G401 (cell line): ENCODE measurements at regions not wholly inside any gene's neighbourhood (a gene's known extent, or its start where the extent isn't known, plus 50 kb on each side); places are given as distances from the start of the nearest gene placed in this dataset.

ENCODE experiments used
- DNase-seq: peaks from one replicate; pipeline ENCODE4 v3.0.0-alpha.2; 2015; ENCODE audit warnings: low spot score
- in situ Hi-C: cut with HindIII; loops from 2 replicates; pipeline ENCODE4 v1.10.0; 2016; ENCODE audit warnings: low sequenced_read_pairs, mixed read lengths

DNA sequence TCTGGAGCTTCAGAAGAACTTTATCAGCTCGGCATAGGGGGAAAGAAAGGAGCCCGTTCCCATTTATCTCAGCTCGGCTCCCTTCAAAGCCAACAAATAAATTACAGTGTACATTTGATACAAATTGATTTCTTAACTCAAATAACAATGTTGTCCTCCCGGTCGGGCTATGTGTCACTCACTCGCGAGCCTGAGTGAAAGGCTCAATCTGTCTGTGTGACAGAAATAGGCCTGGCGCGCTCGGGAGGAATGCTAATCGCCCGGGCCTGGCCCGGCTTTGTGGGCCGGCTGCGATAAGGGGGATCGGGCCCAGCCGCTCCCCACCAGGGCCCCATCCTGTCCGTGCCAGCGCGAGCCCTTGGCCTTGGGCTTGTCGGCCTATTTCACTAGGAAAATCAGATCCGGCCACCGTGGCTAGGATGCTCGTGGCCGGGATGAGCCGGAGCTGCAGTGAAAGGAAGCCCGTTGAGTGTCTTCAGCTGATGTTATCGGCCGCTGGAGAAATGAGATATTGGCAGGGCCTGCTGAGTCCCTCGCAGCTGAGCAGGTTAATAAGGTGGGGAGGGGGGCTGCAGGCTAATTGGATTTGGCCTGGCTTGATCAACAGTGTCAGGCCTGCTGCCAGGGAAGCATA lies 258.7 kb downstream of the IRX1 start:
- in situ Hi-C loops = no loop called here
- no peak for DNase-seq

DNA sequence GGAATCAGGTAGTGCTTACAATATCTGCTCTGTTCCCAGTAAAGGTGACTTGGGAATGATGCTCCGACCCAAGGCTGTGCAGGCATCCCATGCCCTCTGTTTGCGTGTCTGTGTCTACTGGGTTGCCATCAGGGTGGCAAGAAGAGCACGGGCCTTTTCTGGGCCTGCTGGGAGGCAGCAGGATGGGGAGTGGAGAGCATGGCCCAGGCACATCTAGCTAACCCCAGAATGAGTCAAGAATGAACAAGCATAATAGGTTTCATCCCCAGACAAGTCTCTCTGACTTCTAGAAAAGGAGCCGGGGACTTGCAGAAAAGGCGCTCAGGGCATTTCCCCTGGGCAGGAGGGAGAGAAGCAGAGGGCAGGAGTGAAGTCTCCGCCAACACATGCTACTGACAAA lies 260.4 kb downstream of the IRX1 start:
- in situ Hi-C loops = no loop called here
- no peak for DNase-seq

DNA sequence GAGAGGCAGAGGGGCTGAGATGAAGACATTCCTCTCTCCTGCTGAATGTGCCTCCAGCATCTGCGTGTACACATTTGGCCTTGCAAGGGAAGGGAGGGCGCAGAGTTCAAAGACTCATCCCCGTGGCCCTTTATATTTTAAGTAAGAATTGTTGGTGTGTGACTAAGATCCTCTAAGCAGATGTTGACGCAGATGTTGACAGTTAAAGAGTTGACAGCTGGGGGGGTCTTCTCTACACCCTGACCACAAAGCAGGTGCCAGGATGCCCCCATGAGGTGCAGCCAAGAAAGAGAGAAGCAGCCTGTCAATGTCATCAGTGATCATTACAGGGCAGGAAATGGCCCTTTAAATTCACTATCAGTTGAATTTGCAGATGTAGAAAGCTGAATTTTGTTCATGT lies 262.9 kb downstream of the IRX1 start:
- DNase-seq = no peak
- in situ Hi-C loops = no loop called here

DNA sequence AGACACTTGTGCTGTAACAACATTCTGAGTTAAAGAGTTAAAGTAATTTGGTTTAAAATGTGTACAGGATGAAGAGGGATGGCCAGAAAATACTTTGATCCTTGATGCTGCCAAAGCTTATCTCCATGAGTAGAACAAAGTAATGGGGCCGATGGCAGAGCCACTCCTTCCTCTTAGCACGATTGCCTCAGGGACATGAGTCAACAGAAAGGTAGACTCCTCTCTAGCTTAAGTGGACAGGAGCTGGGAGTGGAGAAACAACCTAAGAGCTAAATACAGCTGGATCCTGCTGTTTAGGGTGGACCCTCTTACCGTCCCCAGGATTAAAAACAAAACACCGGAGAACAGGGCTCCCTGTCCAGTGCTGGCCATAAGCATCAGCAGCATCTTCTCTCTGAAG lies 267.3 kb downstream of the IRX1 start:
- in situ Hi-C loops = no loop called here
- DNase-seq = no peak

DNA sequence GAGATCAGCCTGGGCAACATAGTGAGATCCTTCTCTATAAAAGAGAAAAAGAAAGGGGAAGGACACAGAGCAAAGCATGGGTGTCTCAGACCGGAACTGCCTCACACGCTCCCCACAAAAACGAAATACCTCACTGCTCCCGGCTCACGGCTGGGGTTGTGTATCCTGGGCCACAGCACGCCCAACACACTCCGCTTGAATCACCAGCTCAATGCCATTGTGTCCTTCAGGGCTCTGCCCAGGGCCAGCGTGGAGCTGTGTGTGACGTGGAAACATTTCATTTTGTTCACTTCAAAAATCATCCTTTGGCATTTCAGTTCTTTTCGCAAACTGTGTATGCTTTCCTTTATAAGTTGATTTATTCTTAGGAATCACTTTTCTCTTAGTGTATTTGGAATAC lies 279.5 kb downstream of the IRX1 start:
- DNase-seq = no peak
- in situ Hi-C loops = no loop called here

DNA sequence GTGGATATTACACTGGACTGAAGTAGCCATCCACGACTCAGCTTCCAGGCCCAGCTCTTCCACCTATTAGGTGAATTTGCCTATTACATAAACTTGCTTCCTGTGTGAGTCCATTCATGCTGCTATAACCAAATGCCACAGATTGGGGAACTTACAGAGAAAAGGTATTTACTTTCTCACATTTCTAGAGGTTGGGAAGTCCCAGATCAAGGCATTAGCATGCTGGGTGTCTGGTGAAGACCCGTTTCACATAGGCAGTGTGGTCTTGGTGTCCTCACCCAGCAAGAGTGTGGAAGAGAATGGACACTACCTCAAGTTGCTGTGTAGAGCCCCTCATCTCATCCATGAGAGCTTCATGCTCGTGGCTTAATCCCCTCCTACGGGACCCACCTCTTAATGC lies 282.6 kb downstream of the IRX1 start:
- no peak for DNase-seq
- in situ Hi-C loops = no loop called here

DNA sequence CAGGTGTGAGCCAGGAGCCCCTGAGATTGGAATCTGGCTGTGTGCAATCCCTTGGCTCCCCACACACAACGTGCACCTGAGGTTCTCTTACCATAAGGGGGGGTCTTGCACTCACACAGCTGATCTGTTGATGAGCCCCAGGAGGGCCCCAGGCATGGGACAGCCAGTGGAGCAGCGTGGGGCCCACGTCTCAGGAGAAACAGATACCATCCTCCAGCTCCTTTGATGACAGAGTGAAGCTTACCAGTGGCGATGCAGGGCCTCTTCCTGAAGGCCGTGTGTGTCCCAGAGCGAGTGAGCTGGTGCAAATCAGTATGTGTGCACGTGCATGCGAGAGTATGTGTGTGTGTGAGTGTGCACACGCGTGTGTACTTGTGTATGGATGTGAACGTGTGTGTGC lies 287.4 kb downstream of the IRX1 start:
- no peak for DNase-seq
- in situ Hi-C loops = no loop called here

DNA sequence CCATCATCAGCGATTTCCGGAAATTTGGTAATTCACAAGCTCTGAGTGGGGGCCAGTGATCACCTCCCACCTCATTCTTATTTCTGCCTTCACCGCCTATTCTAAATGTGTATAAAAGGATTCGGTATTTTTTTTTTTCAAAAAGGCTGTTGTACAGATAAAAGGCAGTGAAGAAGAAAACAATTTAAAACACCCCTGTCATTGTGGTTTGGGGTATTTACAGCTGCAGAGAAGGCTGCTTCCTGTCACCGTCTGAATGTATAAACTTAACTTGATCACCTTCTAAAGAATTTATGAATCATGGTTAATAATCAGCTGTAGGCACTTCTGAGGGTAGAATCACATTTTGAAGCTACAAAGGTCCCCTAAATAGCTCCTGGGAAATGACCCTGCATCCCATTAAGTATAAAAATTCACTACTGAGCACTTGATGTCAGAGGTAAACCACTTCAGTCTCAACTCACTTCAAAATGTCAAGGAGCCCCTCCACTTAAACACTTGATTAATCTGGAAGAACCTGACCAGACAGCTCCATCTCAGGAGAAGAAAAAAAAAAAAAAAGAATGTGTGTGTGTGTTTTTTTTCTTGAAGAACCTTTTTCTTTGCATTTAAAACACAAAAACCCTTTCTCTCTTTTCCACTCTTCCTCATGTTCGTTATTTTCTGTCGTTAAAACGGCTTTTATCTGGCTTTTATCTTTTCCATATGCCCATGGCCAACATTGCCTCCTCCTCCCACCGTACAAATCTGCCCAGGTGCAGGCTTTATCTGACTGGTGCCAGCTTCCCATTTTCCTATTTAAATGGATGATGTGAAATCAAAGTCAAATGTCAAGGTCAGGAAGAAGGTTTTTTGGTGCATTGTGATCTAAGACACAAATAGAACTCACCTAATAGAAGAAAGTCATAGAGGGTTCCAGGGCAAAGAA lies 291.2 kb downstream of the IRX1 start:
- in situ Hi-C loops = no loop called here
- no peak for DNase-seq

DNA sequence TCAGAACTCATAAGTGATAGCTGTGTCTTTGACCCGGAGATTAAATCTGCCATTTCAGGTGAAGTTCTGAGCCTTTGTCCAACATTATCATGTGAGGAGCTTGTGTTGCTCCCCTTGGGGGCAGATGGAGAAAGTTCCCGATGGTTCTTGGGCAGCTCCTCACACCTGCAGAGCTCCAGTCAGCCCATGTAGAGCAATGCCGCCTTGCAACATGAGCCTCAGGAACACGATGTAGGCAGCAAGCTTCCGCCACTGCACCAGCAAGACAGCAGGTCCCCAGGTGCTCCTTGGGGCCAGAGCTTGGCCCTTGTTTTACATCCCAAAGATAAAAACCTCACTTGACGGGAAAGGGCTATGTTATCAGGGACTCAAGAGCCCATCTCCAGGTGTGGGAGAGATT lies 292.7 kb downstream of the IRX1 start:
- in situ Hi-C loops = no loop called here
- DNase-seq = no peak

DNA sequence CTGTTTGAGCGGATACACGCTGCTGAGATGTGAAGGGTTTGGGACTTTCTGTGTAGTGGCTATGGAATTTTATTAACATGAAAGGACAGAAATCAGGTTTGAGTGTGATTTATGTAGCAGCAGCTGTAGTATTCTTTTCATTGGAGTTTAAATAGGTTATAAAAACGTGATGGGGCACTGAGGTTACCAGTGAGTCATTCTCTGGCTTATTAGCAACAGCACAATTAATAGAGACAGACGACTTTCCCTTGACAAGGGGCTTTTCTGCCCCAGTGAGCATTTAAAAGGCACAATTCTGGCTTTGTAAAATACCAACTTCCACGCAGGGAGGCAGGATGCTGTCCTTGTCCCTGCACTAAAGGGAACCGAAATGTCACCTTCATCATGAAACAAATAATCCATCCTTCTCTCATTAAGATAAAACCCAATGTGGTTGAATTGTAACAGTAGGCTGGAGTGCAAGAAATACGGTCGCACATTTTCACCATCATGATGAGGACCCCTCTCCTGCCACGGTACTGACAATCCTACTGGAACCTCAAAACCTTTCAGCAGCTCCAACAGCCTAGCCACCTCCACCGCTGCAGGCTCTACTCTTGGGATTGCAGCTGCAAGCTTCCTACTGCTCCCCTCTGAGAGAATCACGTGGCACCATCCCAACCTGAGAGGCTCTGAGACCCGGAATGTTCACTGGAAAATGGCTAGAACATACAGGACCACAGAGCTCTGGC lies 293.9 kb downstream of the IRX1 start:
- DNase-seq = no peak
- in situ Hi-C loops = no loop called here

DNA sequence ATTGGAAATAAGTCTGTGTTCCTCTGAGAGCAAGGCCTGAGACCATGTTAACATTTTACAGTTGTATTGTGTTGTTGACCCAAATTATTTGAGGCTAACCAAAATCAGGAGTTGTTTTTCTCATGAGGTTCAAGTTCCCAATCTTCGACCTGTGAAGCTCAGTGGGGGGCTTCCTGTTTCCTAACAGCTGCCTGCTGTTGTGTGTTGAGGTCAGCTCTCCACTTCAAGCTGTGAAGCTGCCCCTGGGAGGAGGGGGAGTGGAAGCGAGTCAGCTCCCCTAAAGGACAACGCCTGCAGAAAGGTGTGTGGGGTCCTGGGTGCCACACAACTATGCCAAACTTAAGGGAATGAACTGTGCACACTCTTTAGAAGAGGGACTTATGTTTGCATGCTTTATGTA lies 295.5 kb downstream of the IRX1 start:
- no peak for DNase-seq
- in situ Hi-C loops = no loop called here

DNA sequence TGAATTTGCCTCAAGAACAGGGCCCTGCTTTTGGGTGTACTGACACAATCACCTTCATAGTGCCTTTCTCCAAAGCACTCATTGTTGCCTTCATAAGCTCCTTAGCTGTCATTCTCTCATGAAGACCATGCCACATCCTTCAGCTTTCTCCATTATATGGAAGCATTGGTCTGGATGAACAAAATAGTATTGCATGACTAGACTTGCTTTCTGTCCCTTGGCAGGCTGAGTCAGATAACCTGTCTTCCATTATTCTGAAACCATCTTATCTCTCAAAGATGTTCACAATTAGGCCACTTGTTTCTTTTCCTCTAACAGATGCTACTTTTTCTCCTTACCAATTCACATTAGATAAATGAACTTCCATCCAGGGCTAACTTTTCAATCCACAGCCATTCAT lies 297.9 kb downstream of the IRX1 start:
- in situ Hi-C loops = no loop called here
- no peak for DNase-seq

DNA sequence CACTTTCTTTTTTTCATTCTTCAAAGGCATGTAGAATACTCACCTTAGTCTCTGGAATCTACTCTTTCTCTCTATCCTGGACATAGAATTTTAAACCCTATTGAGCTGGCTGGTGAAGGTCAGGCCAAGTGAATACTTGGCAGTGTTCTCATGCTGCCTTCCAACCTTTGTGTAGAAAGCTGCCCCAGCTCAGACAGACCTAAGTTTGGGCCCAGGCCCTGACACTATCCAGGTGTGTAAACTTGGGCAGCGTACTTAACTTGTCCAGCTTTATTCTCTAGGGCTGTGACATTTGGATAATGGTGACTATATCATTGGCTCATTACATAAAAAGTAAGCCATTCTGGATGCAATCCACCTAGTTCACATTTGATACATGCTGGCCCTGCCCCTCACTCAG lies 298.3 kb downstream of the IRX1 start:
- in situ Hi-C loops = no loop called here
- DNase-seq = no peak

DNA sequence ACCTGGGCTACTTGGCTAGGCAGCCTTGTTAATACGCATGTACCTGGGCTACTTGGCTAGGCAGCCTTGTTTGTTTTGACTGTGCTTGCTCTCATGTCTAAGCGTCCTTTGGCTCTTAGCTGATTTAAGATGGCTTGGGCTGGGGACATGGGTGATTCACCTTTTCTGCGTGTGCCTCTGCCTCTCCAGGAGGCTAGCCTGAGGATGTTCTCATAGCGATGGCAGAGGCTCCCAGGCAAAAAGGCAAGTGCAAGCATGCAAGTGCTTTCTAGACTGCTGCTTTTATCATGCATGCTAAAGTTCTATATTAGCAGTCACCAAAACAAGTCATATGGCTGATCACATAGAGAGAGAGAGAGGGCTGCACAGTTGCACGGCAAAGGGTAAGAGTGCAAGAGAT lies 300.5 kb downstream of the IRX1 start:
- DNase-seq = no peak
- in situ Hi-C loops = no loop called here

DNA sequence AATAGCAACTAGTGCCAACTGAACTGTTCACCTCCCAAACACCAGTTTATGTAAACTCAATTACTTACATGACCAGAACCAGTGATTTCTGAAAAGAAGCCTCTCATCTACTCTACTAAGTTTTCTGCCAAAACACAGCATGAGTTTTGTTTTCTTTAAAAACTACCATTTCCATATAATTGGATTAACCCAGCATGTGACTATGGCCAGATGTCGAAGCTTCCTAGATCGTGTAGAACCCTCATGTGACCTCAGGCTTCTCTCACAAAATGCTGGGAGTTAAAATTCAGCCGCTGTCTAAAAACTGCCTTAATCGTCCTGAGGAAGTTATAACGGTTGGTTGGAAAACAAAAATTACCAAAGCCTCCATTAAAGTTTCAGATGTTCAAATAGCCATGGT lies 303.5 kb downstream of the IRX1 start:
- DNase-seq = no peak
- in situ Hi-C loops = no loop called here

DNA sequence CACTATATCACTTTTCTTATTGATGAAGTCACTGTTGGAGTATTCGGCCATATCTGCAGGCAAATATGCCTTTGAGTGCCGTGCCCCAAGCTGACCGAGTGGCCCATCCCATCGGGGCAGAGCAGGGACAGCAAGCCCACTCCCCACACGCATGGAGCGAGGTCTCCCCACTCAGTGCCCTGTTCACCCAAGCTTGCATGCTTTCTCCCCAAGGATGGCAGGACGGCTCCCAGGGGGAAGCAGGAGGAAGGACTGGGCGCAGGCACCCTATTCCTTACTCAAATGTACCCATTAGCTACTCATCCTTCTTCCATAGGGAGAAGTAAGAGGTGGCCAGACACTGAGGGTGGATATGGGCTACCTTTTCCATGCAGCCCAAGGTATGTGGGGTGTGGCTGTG lies 309.0 kb downstream of the IRX1 start:
- no peak for DNase-seq
- in situ Hi-C loops = no loop called here

DNA sequence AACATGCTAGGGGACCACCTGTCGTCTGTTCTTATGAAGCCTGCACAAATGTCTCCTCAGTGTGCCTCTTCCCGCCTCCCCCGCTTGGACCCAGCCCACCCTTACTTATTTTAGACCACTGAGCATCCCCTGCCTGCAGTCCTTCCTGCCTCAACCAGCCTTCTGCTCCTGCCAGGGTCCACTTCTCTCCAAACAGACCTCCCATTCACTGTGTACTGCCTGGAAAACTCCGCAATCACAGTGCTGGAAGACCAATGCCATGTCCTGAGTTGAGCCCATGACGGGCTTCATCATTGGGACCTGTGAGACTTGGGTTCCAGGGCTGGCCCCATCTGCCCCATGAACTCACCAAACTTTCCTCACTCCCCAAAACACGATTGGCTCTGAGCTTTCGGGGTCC lies 309.4 kb downstream of the IRX1 start:
- DNase-seq = no peak
- in situ Hi-C loops = no loop called here

DNA sequence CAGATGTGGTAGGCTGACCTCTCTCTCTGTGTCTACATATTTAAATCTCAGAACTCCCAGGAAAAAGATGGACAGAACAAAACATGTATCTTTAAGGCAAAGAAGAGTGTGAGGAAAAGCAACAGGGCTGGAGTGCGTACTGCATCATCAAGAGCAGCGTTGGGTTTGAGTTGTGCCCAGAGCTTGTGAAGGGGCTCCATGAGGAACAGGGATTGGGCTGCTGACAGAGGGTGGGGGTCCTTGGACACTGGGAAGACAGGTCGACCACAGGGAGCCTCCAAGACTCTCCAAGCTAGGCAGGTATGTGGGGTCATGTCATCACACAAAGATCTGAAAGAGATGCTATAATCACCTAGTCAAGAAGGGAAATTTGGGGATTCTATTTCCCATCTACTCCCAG lies 309.9 kb downstream of the IRX1 start:
- in situ Hi-C loops = no loop called here
- no peak for DNase-seq

DNA sequence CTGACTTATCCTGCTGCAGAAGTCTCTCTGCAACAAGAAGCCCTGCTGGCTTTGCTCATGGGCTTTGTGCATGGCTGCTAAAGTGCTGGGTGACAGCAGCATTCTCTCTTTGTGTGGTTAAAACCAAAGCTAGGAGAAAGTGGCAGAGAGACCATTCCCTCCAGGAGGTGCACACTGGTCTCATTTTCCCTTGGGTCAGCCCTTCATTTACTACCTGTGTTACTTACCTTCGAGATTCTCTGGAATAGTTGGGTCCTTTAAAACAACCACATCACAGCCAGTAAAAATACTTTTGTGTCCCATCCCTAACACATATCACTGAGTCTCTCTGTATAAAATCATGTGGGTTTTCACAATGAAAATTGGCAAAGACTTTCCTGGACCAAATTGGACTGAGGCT lies 315.5 kb downstream of the IRX1 start:
- DNase-seq = no peak

DNA sequence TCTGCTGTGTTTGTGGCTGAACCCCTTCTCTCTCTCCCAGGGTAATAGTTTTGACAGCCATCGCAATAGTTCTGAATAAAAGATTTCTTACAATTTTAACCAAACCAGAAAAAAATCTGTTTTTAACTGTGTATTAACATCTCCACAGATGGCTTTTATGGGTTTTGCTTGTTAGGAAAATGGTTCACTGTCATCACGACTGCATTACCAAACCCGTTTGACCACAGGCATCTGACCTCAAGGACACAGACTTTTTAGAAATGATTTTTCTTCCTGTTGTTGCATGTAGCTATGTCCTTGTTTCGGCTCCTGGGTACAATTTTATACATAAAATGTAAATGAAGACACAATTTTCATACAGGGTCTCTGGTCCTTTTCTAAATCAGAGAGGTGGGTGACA lies 316.1 kb downstream of the IRX1 start:
- no peak for DNase-seq
- in situ Hi-C loops = no loop called here

More for the DNA sequence above, 315.5 kb downstream of the IRX1 start:
- in situ Hi-C loops = no loop called here
